22Rv1 (cell line): ENCODE measurements at regions not wholly inside any gene's neighbourhood (a gene's known extent, or its start where the extent isn't known, plus 50 kb on each side); places are given as distances from the start of the nearest gene placed in this dataset.
"Not testable (repeated sequence)": the region's sequence is repeated elsewhere in the genome, so short reads cannot be mapped to it uniquely, and the experiment has no call there.

Source experiments
- H3K27ac ChIP-seq: fragments of 450-650 bp; 2 replicates; pipeline ENCODE4 v1.5.1; 2017
- ZFX ChIP-seq: fragments of 450-650 bp; IDR thresholded peaks from 2 replicates; pipeline ENCODE4 v1.6.1; 2017; ENCODE audit warnings: antibody characterized with exemption, borderline replicate concordance
- TF ChIP-seq, protein P1 (sequence below): fragments of 450-650 bp; IDR thresholded peaks from 2 replicates; pipeline ENCODE4 v1.5.1; 2017; ENCODE audit warnings: mild to moderate bottlenecking

DNA sequence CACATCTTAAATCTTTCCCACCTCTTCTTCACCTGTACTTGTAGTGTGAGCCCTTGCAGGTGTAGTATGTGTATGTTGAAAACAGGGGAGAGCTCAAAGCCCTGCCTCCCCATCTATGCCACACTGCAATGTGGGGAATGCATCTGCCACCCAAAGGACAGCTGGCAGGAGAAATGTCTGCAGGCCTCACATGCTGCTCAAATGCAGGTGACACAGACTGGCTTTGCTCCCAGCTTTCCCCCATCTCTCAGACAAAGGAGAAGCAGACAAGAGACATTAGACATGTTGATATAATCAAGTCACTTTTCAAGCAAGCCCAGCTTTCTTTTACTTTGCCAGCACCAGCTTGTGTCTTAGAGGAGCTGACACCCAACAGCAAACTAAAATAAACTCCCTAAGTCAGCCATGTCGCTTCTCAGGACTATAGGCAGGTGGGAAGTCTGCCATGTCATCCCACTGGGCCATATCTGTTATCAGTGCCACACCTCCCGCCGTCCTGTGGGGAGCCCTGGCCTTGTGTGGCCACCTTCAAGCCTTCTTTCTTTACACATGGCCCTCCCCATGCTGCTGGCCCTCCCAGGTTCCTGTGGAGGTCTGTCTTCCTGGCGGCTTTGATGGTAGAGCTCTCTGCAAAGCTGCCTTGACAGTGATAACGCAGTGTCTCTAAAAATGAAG, 102.1 kb downstream of the CXCL12 start:
- TF ChIP-seq, protein P1, sequence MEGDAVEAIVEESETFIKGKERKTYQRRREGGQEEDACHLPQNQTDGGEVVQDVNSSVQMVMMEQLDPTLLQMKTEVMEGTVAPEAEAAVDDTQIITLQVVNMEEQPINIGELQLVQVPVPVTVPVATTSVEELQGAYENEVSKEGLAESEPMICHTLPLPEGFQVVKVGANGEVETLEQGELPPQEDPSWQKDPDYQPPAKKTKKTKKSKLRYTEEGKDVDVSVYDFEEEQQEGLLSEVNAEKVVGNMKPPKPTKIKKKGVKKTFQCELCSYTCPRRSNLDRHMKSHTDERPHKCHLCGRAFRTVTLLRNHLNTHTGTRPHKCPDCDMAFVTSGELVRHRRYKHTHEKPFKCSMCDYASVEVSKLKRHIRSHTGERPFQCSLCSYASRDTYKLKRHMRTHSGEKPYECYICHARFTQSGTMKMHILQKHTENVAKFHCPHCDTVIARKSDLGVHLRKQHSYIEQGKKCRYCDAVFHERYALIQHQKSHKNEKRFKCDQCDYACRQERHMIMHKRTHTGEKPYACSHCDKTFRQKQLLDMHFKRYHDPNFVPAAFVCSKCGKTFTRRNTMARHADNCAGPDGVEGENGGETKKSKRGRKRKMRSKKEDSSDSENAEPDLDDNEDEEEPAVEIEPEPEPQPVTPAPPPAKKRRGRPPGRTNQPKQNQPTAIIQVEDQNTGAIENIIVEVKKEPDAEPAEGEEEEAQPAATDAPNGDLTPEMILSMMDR: no peak
- no peak for TF ChIP-seq ZFX
- no peak overlapping the region for H3K27ac ChIP-seq

DNA sequence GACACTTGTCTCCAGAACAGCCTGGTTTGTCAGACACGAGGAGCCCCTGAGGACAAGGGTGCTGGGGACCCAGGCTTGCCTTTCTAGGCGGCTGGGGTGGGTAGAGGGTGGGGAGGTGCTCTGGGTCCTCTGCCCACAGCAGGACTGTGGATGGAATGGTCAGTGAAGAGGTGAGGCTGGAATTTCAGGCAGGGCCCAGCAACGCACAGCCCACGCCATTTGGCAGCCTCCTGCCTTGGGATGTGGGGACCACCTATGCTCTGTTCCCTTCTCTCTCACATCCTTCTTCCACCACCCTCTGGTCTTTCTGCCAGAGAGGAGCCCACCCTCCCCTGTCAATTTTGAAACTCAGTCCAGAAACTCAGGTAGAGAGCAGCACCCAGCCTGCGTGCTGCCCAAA, 103.2 kb downstream of the CXCL12 start:
- H3K27ac ChIP-seq: no peak overlapping the region
- TF ChIP-seq ZFX: no peak
- TF ChIP-seq, protein P1: no peak

DNA sequence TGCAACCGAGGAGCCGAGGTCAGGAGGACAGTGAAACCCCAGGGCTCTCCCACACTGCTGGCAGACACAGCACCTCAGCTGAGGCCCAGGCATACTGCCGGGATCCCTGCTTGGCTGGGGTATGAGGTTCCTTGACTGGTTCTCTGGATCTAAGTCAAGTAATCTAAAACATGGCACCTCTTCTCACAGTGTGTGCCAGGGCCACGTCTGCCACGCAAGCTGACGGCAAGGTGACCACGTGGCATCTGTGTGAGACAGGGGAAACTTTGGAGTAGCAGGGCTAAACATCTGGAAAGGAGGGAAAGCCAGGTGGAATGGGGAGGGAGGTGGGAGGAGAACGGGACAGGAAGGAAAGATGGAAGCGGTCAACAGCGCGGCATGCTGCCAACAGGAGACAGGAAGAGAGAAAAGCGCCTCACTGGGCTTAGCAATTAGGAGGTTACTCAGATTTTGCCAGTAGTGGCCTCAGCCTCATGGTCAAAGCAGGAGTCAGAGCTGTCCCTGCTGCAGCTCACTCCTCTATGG, 103.7 kb downstream of the CXCL12 start:
- TF ChIP-seq, protein P1: no peak
- H3K27ac ChIP-seq: no peak overlapping the region

DNA sequence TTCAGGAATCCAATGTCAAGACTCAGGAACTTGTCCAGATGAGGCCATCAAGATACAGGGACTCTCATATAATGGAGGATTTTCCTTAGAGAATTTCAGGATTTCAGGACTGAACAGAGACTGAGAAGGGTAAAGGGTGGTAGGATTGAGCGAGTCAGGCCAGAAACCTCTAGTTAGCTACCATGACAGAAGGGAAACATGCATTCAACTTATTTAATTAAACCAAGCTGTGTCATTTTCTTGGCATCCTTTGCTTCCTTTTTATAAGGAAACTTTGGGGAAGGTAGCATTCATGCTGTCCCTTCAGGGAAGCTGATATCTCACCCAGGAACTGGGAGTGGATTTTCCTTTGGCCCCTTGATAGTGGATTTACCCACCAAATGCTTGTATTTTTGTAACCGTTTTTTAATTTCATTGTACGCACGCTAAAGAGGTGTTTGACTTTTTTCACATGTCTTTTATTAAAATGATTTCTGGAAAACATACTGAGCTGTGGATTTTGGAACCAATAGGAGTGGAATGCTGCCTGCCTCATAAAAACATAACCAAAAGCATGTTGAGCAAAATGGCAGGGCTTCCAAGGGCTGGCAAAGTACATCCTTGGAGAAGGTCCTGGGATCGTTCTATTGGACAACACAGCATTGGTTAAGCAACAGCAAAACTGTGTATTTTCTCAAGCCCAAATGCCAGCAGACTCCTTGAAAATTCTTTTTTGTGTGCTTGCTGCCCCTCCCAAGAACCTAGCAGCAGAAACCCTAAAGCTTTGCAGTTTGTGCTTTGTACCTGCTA, 104.5 kb downstream of the CXCL12 start:
- TF ChIP-seq, protein P1: no peak
- TF ChIP-seq ZFX: no peak
- H3K27ac ChIP-seq: no peak overlapping the region

DNA sequence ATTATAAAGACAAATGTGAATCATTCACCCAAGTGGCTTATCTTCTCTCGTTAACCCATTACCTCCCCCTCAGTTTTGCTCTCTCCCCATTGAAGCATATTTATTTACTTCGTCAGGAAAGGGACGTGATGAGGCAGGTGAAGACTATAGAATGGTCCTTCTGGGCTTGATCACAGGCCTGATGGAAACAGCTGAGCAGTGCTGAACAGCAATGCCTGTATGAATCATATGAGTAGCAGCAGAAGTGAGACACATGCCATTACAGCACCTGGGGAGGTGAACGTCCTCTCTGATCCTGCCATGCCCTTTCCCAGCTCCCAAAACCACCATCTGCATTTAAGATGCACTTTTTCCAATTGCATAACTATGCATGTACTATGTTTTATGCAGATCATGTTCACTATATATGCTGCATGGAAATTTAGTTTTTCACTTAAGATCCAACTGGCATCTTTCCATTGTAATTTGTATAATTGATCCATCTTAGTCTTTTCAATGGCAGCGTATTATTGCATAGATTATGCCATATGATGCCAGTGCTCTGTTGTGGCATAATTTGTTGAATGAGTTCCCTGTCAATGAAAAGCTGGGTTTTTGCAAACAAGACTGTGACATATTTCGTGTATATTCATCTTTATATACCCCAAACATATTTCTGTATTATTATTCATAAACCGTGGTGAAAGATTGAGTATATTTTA, 105.3 kb downstream of the CXCL12 start:
- no peak overlapping the region for H3K27ac ChIP-seq

DNA sequence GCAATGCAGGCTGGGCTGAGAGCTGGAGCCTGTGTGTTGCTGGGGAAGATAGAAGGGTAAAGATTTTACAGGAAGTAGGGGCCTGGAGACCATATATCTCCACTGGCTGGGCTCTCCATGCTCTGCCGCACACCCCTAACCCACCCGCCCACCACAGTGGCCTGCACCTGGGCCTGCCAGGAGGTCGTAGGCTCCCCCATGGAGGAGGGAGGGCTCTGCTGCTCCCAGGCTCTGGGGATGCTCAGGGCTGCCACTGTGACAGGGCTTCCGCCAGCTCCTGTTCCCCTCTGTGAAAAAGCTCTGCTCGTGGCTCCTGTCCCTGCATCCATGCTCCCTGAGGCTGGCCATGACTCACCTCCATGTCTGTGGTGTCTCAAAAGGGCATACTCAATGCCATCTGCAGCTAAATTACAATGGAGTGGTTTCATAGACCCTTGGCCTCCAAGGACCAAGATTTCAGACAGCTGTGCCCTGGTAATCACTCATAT, 106.0 kb downstream of the CXCL12 start:
- no peak overlapping the region for H3K27ac ChIP-seq
- no peak for TF ChIP-seq ZFX

More for the DNA sequence above, 105.3 kb downstream of the CXCL12 start:
- no peak for TF ChIP-seq ZFX
- TF ChIP-seq, protein P1: no peak

DNA sequence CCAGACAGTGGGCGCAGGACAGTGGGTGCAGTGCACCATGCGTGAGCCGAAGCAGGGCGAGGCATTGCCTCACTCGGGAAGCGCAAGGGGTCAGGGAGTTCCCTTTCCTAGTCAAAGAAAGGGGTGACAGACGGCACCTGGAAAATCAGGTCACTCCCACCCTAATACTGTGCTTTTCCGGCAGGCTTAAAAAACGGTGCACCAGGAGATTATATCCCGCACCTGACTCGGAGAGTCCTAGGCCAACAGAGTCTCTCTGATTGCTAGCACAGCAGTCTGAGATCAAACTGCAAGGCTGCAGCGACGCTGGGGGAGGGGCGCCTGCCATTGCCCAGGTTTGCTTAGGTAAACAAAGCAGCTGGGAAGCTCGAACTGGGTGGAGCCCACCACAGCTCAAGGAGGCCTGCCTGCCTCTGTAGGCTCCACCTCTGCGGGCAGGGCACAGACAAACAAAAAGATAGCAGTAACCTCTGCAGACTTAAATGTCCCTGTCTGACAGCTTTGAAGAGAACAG, 116.4 kb downstream of the CXCL12 start:
- not testable (repeated sequence) for H3K27ac ChIP-seq

DNA sequence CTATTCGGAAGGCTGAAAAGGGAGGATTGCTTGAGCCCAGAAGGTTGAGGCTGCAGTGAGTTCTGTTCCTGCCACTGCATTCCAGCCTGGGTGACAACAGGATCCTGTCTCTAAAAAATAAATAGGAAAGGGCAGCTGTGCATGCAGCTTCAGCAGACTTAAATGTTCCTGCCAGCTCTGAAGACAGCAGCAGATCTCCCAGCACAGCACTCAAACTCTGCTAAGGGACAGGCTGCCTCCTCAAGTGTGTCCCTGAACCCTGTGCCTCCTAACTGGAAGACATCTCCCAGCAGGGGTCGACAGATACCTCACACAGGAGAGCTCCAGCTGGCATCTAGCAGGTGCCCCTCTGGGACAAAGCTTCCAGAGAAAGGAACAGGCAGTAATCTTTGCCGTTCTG, 117.9 kb downstream of the CXCL12 start:
- no peak overlapping the region for H3K27ac ChIP-seq
- TF ChIP-seq, protein P1: no peak
- TF ChIP-seq ZFX: no peak
